GM23338 (cell line): ENCODE measurements at regions not wholly inside any gene's neighbourhood (a gene's known extent, or its start where the extent isn't known, plus 50 kb on each side); places are given as distances from the start of the nearest gene placed in this dataset.

Source experiments
- EZH2phosphoT487 ChIP-seq: fragments of 200-600 bp; sonication (generic); IDR thresholded peaks from one replicate; pipeline ENCODE4 v1.8.1; 2018; ENCODE audit warnings: antibody characterized with exemption; ENCODE audit not compliant: unreplicated experiment
- POLR2AphosphoS5 ChIP-seq: IDR thresholded peaks from 2 replicates; pipeline ENCODE4 v1.6.1; 2016; ENCODE audit warnings: antibody characterized with exemption, low read depth
- STAT1 ChIP-seq: IDR thresholded peaks from one replicate; pipeline ENCODE4 v1.6.1; 2016; ENCODE audit warnings: antibody characterized with exemption; ENCODE audit not compliant: unreplicated experiment
- ZNF331 ChIP-seq: fragments of 250-450 bp; sonication (Bioruptor Pico); IDR thresholded peaks from 2 replicates; pipeline ENCODE4 v1.5.0; 2020; ENCODE audit warnings: low read depth, mild to moderate bottlenecking, moderate library complexity
- TF ChIP-seq, protein P1 (sequence below), 2 experiments: fragments of 200-600 bp in 1 of 2; sonication (generic) in 1 of 2; conservative IDR thresholded peaks; 2 replicates each; pipeline versions ENCODE4 v1.5.1 to v1.6.1; 2016 to 2017; ENCODE audit warnings: antibody characterized with exemption in 2 of 2, low read depth in 2 of 2, mild to moderate bottlenecking in 2 of 2, moderate library complexity in 1 of 2
- TF ChIP-seq, protein P2 (sequence below): fragments of 250-450 bp; sonication (Bioruptor Pico); IDR thresholded peaks from 2 replicates; pipeline ENCODE4 v1.5.0; 2020; ENCODE audit warnings: mild to moderate bottlenecking, moderate library complexity
- TF ChIP-seq, protein P3 (sequence below): IDR thresholded peaks from one replicate; pipeline ENCODE4 v1.6.1; 2018; ENCODE audit warnings: antibody characterized with exemption; ENCODE audit not compliant: unreplicated experiment

DNA sequence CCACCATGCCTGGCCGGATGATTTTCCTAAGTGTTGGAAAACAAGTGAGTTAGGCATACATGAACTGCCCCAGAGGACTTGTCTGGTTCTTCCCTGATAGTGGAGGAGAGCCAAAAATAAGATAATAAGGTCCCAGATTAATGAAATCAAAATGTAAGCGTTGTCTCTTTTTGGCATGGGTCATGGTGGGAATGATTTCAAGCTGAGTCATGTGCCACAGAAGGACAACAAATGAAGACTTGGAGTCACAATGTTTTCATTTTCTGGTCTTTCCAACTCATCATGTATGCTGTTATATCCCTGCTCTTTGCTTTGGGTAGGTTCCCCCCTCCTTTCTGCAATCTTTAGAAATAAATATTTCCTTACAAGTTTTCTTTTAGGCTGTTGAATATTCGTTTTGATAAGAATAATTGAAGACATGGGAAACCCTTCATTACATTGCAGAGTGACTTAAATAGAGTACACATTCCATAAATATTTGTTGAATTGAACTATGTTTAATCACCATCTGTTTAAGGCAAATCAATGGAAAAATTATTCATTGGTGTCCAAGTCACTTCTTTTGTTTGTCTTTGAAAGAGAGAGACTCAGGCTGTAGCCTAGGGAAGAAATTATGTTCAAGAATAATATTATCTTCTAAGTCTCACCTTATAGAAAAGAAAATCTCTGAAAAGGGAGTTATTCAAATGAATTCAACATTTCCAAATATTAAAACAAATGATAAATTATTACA, 196.3 kb downstream of the CSNK1G3 start:
- TF ChIP-seq EZH2phosphoT487 (no peak), STAT1 (no peak), POLR2AphosphoS5 (no peak), ZNF331 (no peak)
- TF ChIP-seq, protein P1, sequence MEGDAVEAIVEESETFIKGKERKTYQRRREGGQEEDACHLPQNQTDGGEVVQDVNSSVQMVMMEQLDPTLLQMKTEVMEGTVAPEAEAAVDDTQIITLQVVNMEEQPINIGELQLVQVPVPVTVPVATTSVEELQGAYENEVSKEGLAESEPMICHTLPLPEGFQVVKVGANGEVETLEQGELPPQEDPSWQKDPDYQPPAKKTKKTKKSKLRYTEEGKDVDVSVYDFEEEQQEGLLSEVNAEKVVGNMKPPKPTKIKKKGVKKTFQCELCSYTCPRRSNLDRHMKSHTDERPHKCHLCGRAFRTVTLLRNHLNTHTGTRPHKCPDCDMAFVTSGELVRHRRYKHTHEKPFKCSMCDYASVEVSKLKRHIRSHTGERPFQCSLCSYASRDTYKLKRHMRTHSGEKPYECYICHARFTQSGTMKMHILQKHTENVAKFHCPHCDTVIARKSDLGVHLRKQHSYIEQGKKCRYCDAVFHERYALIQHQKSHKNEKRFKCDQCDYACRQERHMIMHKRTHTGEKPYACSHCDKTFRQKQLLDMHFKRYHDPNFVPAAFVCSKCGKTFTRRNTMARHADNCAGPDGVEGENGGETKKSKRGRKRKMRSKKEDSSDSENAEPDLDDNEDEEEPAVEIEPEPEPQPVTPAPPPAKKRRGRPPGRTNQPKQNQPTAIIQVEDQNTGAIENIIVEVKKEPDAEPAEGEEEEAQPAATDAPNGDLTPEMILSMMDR (conservative IDR thresholded peaks at IDR 0.05; ENCODE audit: low read depth in 2 of 2), result no peak
- TF ChIP-seq, protein P2, sequence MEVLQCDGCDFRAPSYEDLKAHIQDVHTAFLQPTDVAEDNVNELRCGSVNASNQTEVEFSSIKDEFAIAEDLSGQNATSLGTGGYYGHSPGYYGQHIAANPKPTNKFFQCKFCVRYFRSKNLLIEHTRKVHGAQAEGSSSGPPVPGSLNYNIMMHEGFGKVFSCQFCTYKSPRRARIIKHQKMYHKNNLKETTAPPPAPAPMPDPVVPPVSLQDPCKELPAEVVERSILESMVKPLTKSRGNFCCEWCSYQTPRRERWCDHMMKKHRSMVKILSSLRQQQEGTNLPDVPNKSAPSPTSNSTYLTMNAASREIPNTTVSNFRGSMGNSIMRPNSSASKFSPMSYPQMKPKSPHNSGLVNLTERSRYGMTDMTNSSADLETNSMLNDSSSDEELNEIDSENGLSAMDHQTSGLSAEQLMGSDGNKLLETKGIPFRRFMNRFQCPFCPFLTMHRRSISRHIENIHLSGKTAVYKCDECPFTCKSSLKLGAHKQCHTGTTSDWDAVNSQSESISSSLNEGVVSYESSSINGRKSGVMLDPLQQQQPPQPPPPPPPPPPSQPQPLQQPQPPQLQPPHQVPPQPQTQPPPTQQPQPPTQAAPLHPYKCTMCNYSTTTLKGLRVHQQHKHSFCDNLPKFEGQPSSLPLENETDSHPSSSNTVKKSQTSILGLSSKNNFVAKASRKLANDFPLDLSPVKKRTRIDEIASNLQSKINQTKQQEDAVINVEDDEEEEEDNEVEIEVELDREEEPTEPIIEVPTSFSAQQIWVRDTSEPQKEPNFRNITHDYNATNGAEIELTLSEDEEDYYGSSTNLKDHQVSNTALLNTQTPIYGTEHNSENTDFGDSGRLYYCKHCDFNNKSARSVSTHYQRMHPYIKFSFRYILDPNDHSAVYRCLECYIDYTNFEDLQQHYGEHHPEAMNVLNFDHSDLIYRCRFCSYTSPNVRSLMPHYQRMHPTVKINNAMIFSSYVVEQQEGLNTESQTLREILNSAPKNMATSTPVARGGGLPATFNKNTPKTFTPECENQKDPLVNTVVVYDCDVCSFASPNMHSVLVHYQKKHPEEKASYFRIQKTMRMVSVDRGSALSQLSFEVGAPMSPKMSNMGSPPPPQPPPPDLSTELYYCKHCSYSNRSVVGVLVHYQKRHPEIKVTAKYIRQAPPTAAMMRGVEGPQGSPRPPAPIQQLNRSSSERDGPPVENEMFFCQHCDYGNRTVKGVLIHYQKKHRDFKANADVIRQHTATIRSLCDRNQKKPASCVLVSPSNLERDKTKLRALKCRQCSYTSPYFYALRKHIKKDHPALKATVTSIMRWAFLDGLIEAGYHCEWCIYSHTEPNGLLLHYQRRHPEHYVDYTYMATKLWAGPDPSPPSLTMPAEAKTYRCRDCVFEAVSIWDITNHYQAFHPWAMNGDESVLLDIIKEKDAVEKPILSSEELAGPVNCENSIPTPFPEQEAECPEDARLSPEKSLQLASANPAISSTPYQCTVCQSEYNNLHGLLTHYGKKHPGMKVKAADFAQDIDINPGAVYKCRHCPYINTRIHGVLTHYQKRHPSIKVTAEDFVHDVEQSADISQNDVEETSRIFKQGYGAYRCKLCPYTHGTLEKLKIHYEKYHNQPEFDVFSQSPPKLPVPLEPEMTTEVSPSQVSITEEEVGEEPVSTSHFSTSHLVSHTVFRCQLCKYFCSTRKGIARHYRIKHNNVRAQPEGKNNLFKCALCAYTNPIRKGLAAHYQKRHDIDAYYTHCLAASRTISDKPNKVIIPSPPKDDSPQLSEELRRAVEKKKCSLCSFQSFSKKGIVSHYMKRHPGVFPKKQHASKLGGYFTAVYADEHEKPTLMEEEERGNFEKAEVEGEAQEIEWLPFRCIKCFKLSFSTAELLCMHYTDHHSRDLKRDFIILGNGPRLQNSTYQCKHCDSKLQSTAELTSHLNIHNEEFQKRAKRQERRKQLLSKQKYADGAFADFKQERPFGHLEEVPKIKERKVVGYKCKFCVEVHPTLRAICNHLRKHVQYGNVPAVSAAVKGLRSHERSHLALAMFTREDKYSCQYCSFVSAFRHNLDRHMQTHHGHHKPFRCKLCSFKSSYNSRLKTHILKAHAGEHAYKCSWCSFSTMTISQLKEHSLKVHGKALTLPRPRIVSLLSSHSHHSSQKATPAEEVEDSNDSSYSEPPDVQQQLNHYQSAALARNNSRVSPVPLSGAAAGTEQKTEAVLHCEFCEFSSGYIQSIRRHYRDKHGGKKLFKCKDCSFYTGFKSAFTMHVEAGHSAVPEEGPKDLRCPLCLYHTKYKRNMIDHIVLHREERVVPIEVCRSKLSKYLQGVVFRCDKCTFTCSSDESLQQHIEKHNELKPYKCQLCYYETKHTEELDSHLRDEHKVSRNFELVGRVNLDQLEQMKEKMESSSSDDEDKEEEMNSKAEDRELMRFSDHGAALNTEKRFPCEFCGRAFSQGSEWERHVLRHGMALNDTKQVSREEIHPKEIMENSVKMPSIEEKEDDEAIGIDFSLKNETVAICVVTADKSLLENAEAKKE (CRISPR knock-in tag), result no peak
- TF ChIP-seq, protein P3, sequence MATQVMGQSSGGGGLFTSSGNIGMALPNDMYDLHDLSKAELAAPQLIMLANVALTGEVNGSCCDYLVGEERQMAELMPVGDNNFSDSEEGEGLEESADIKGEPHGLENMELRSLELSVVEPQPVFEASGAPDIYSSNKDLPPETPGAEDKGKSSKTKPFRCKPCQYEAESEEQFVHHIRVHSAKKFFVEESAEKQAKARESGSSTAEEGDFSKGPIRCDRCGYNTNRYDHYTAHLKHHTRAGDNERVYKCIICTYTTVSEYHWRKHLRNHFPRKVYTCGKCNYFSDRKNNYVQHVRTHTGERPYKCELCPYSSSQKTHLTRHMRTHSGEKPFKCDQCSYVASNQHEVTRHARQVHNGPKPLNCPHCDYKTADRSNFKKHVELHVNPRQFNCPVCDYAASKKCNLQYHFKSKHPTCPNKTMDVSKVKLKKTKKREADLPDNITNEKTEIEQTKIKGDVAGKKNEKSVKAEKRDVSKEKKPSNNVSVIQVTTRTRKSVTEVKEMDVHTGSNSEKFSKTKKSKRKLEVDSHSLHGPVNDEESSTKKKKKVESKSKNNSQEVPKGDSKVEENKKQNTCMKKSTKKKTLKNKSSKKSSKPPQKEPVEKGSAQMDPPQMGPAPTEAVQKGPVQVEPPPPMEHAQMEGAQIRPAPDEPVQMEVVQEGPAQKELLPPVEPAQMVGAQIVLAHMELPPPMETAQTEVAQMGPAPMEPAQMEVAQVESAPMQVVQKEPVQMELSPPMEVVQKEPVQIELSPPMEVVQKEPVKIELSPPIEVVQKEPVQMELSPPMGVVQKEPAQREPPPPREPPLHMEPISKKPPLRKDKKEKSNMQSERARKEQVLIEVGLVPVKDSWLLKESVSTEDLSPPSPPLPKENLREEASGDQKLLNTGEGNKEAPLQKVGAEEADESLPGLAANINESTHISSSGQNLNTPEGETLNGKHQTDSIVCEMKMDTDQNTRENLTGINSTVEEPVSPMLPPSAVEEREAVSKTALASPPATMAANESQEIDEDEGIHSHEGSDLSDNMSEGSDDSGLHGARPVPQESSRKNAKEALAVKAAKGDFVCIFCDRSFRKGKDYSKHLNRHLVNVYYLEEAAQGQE, result no peak
